B cell (primary cell): ENCODE measurements at regions not wholly inside any gene's neighbourhood (a gene's known extent, or its start where the extent isn't known, plus 50 kb on each side); places are given as distances from the start of the nearest gene placed in this dataset.

Experiments used
- CTCF ChIP-seq: fragments of 200-600 bp; IDR thresholded peaks from one replicate; pipeline ENCODE4 v1.8.0; 2022; ENCODE audit warnings: antibody characterized with exemption, mild to moderate bottlenecking
- EZH2 ChIP-seq: IDR thresholded peaks from 2 replicates; pipeline ENCODE4 v1.6.1; 2012; ENCODE audit warnings: borderline replicate concordance, low read depth, mild to moderate bottlenecking, moderate library complexity, low read length; ENCODE audit not compliant: insufficient read depth, poor library complexity, severe bottlenecking

GRCh38 chr2:128786741-128787478 is 468.2 kb upstream of the HS6ST1 start:
- TF ChIP-seq CTCF: no peak
- TF ChIP-seq EZH2: no peak
